HG02943 (cell line): ENCODE measurements at regions not wholly inside any gene's neighbourhood (a gene's known extent, or its start where the extent isn't known, plus 50 kb on each side); places are given as distances from the start of the nearest gene placed in this dataset.

ENCODE experiments used
- ATAC-seq: cut with Tn5 transposase; IDR thresholded peaks from one replicate; pipeline ENCODE4 v1.9.1; 2021; ENCODE audit warnings: mild to moderate bottlenecking, low read depth, moderate library complexity; ENCODE audit not compliant: unreplicated experiment

- ATAC-seq, result no peak
Observed at GRCh38 chr4:16382571-16382970, 156.3 kb upstream of the TAPT1 start.

GRCh38 chr4:16377887-16378286, 151.6 kb upstream of the TAPT1 start:
- ATAC-seq, result no peak

GRCh38 chr4:16365036-16365569, 138.8 kb upstream of the TAPT1 start:
- no peak for ATAC-seq

GRCh38 chr4:16360694-16361262, 134.5 kb upstream of the TAPT1 start:
- ATAC-seq, result no peak

- no peak for ATAC-seq
Observed at GRCh38 chr4:16353165-16353564, 126.9 kb upstream of the TAPT1 start.

GRCh38 chr4:16351161-16351560, 124.9 kb upstream of the TAPT1 start:
- ATAC-seq, result no peak

- no peak for ATAC-seq
Observed at GRCh38 chr4:16344853-16345252, 118.6 kb upstream of the TAPT1 start.

- ATAC-seq, result no peak
Observed at GRCh38 chr4:16337936-16338335, 111.7 kb upstream of the TAPT1 start.

- no peak for ATAC-seq
Observed at GRCh38 chr4:16334601-16335000, 108.3 kb upstream of the TAPT1 start.

GRCh38 chr4:16329797-16330134, 103.5 kb upstream of the TAPT1 start:
- ATAC-seq, result no peak

- no peak for ATAC-seq
Observed at GRCh38 chr4:16329125-16329796, 103.0 kb upstream of the TAPT1 start.

GRCh38 chr4:16322183-16322582, 95.9 kb upstream of the TAPT1 start:
- ATAC-seq, result no peak

GRCh38 chr4:16315456-16315855, 89.2 kb upstream of the TAPT1 start:
- no peak for ATAC-seq

GRCh38 chr4:16310606-16311005, 84.3 kb upstream of the TAPT1 start:
- ATAC-seq, result no peak

GRCh38 chr4:16302648-16303047, 76.4 kb upstream of the TAPT1 start:
- no peak for ATAC-seq

- no peak for ATAC-seq
Observed at GRCh38 chr4:16297003-16297402, 70.7 kb upstream of the TAPT1 start.

- ATAC-seq, result no peak
Observed at GRCh38 chr4:16294455-16294854, 68.2 kb upstream of the TAPT1 start.

GRCh38 chr4:16293210-16293838, 67.1 kb upstream of the TAPT1 start:
- no peak for ATAC-seq

- ATAC-seq, result no peak
Observed at GRCh38 chr4:16292585-16292984, 66.3 kb upstream of the TAPT1 start.

GRCh38 chr4:16290681-16291420, 64.6 kb upstream of the TAPT1 start:
- ATAC-seq, result no peak

GRCh38 chr4:16289897-16290554, 63.8 kb upstream of the TAPT1 start:
- no peak for ATAC-seq
